Transverse colon (tissue), 4 donors: ENCODE measurements at regions not wholly inside any gene's neighbourhood (a gene's known extent, or its start where the extent isn't known, plus 50 kb on each side); places are given as distances from the start of the nearest gene placed in this dataset.

Experiments
- DNase-seq: peaks from one replicate; pipeline ENCODE4 v3.0.0-alpha.2; 2019
- H3K27ac ChIP-seq, 4 donors: fragments of 200-600 bp; sonication (generic); 2 replicates each; pipeline ENCODE4 v1.5.1; 2016 to 2018; ENCODE audit warnings: inconsistent platforms in 4 of 4
- H3K27me3 ChIP-seq: fragments of 200-600 bp; sonication (generic); 2 replicates; pipeline ENCODE4 v1.5.1; 2017; ENCODE audit warnings: inconsistent platforms
- H3K36me3 ChIP-seq, 4 donors: fragments of 200-600 bp; sonication (generic); 2 replicates each; pipeline ENCODE4 v1.5.1; 2017 to 2019; ENCODE audit warnings: inconsistent platforms in 4 of 4
- H3K4me1 ChIP-seq, 4 donors: fragments of 200-600 bp; sonication (generic); 2 replicates each; pipeline ENCODE4 v1.5.1; 2017 to 2020; ENCODE audit warnings: inconsistent platforms in 4 of 4
- H3K4me3 ChIP-seq, 4 donors: fragments of 200-600 bp; sonication (generic); 1 replicate in 1 of 4; 2 replicates in 3 of 4; pipeline versions ENCODE4 v1.5.1 to v1.6.1; 2017 to 2019; ENCODE audit warnings: inconsistent platforms in 4 of 4
- H3K9me3 ChIP-seq, 2 donors: fragments of 200-600 bp; sonication (generic); 2 replicates each; pipeline ENCODE4 v1.5.1; 2017 to 2019; ENCODE audit warnings: inconsistent platforms in 2 of 2
- CTCF ChIP-seq, 5 experiments: fragments of 200-600 bp in 3 of 5; fragments of 450-650 bp in 2 of 5; sonication (generic) in 3 of 5; IDR thresholded peaks; 1 replicate in 2 of 5; 2 replicates in 3 of 5; pipeline ENCODE4 v1.5.1; 2016 to 2017; ENCODE audit warnings: antibody characterized with exemption in 5 of 5, inconsistent platforms in 3 of 5, mild to moderate bottlenecking in 2 of 5, moderate library complexity in 1 of 5
- EP300 ChIP-seq: sonication (generic); formaldehyde crosslinking; IDR thresholded peaks from one replicate; pipeline ENCODE4 v1.6.1; 2017; ENCODE audit warnings: antibody characterized with exemption, low read depth
- POLR2A ChIP-seq: fragments of 450-650 bp; IDR thresholded peaks from one replicate; pipeline ENCODE4 v1.6.1; 2016; ENCODE audit warnings: antibody characterized with exemption, mild to moderate bottlenecking, moderate library complexity
- POLR2AphosphoS5 ChIP-seq, 3 donors: sonication (generic); formaldehyde crosslinking; IDR thresholded peaks; one replicate each; pipeline ENCODE4 v1.6.1; 2016; ENCODE audit warnings: antibody characterized with exemption in 3 of 3
- WGBS, 2 donors: methylation state at CpG; one replicate each; pipeline ENCODE4 v1.1.5; 2018; ENCODE audit warnings: low coverage in 1 of 2; 5-methylcytosine and 5-hydroxymethylcytosine counted together
- in situ Hi-C, 4 donors: fragments of 200-750 bp; cut with MboI; loops; one replicate each; pipeline versions ENCODE4 v1.15.0 to v1.15.1; 2017; ENCODE audit warnings: low sequenced_read_pairs in 3 of 4, low pct_ligation_motif_present in 1 of 4, low pct_unique_long_range_greater_than_20kb in 1 of 4
- intact Hi-C: fragments of 100-400 bp; cut with DNase I; formaldehyde crosslinking; loops from one replicate; pipeline ENCODE4 v1.15.1; 2023; ENCODE audit warnings: low total_unique reads

GRCh38 chr15:89401631-89402517, 67.2 kb upstream of the POLG start:
- 11% methylated on average over 12 of the region's 12 CpGs for WGBS, 2 donors
- Histone ChIP-seq H3K4me1 (peaks cover 4 to 32% (median 20%) of the 10 kb centered on the region in 4 donors), H3K27ac (peak overlapping the region in 1 of 4 donors; percentile 14), H3K4me3 (no peak overlapping the region), H3K27me3 (peaks cover 100% of the 10 kb centered on the region), H3K9me3 (no peaks in the 10 kb centered on the region), H3K36me3 (no peaks in the 10 kb centered on the region)
- intact Hi-C loops (no loop called here), in situ Hi-C loops (no loop called here)
- no peak for TF ChIP-seq EP300
- TF ChIP-seq POLR2AphosphoS5 (IDR thresholded peaks at IDR 0.05): no peak
- no peak for TF ChIP-seq POLR2A
- TF ChIP-seq CTCF (IDR thresholded peaks at IDR 0.05): no peak
- DNase-seq: no peak

GRCh38 chr15:89400782-89401545, 66.3 kb upstream of the POLG start:
- no peak for TF ChIP-seq EP300
- TF ChIP-seq POLR2A: no peak
- no peak for TF ChIP-seq CTCF (IDR thresholded peaks at IDR 0.05)
- no peak for TF ChIP-seq POLR2AphosphoS5 (IDR thresholded peaks at IDR 0.05)
- 51 to 71% methylated on average over 1 to 7 of the region's 7 CpGs for WGBS, 2 donors
- peaks cover 3 to 23% (median 16%) of the 10 kb centered on the region in 4 donors for H3K4me1 ChIP-seq
- no peak for DNase-seq
- intact Hi-C loops (no loop called here), in situ Hi-C loops (no loop called here)
- H3K9me3 ChIP-seq: no peaks in the 10 kb centered on the region
- H3K36me3 ChIP-seq: no peaks in the 10 kb centered on the region
- H3K27me3 ChIP-seq: peaks cover 95% of the 10 kb centered on the region
- peak overlapping the region in 1 of 4 donors; percentile 24 for H3K27ac ChIP-seq
- peak overlapping the region in 1 of 4 donors; percentile 45 for H3K4me3 ChIP-seq

GRCh38 chr15:89400116-89400781, 65.6 kb upstream of the POLG start:
- H3K36me3 ChIP-seq: no peaks in the 10 kb centered on the region
- peak overlapping the region in 1 of 4 donors; percentile 24 for H3K27ac ChIP-seq
- peak overlapping the region; percentile 17 to 45 (median 30) for H3K4me3 ChIP-seq
- in situ Hi-C loops (no loop called here), intact Hi-C loops (no loop called here)
- peaks cover 88% of the 10 kb centered on the region for H3K27me3 ChIP-seq
- no peaks in the 10 kb centered on the region for H3K9me3 ChIP-seq
- TF ChIP-seq POLR2AphosphoS5 (IDR thresholded peaks at IDR 0.05) (no peak), EP300 (no peak), CTCF (IDR thresholded peaks at IDR 0.05) (no peak), POLR2A (no peak)
- WGBS, 2 donors: 8% methylated on average over 37 of the region's 55 CpGs; no CpG with 5 or more reads in 1 of the 2 donors
- DNase-seq: no peak
- H3K4me1 ChIP-seq: peaks cover 3 to 22% (median 16%) of the 10 kb centered on the region in 4 donors
